Mammary epithelial cell (primary cell): ENCODE measurements at regions not wholly inside any gene's neighbourhood (a gene's known extent, or its start where the extent isn't known, plus 50 kb on each side); places are given as distances from the start of the nearest gene placed in this dataset.

Experiments used
- CTCF ChIP-seq, 2 donors: IDR thresholded peaks in 1 of 2; conservative IDR thresholded peaks in 1 of 2; 2 replicates each; pipeline ENCODE4 v1.5.1; 2011 to 2012; ENCODE audit warnings: inconsistent platforms in 2 of 2, low read length in 2 of 2, mild to moderate bottlenecking in 2 of 2, control low read depth in 1 of 2, low read depth in 1 of 2; ENCODE audit not compliant: insufficient read depth in 1 of 2; ENCODE audit errors: extremely low read depth in 1 of 2
- EZH2 ChIP-seq: IDR thresholded peaks from 2 replicates; pipeline ENCODE4 v1.6.1; 2012; ENCODE audit warnings: low read length, inconsistent platforms, borderline replicate concordance

GRCh38 chr13:38073931-38074330 is 204.4 kb upstream of the TRPC4 start:
- TF ChIP-seq EZH2 (no peak), CTCF (conservative IDR thresholded peaks at IDR 0.05 in 1 of 2, IDR thresholded peaks at IDR 0.05 in 1 of 2; ENCODE audit: extremely low read depth in 1 of 2, insufficient read depth in 1 of 2, low read depth in 1 of 2, low read length in 2 of 2) (no peak)
